CD4-positive, CD25-positive, alpha-beta regulatory T cell (primary cell): ENCODE measurements at regions not wholly inside any gene's neighbourhood (a gene's known extent, or its start where the extent isn't known, plus 50 kb on each side); places are given as distances from the start of the nearest gene placed in this dataset.
"Not testable (repeated sequence)": the region's sequence is repeated elsewhere in the genome, so short reads cannot be mapped to it uniquely, and the experiment has no call there.

ENCODE experiments used
- ATAC-seq, 2 donors: fragments of 150-1000 bp; cut with Tn5 transposase; one replicate each; pipeline ENCODE4 v1.10.0; 2021; ENCODE audit warnings: low read depth in 2 of 2, moderate number of reproducible peaks in 2 of 2, moderate library complexity in 1 of 2
- DNase-seq, 3 donors: peaks; one replicate each; pipeline versions ENCODE4 v3.0.0 to v3.0.0-alpha.2; 2012 to 2022; ENCODE audit warnings: mixed read lengths in 1 of 3
- H3K27ac ChIP-seq: one replicate; pipeline ENCODE4 v1.7.0; 2013; ENCODE audit warnings: mild to moderate bottlenecking, low read length; ENCODE audit not compliant: insufficient read depth, poor library complexity, severe bottlenecking
- H3K27me3 ChIP-seq: one replicate; pipeline ENCODE4 v1.7.0; 2013; ENCODE audit warnings: low read length; ENCODE audit not compliant: control insufficient read depth, insufficient read depth
- H3K36me3 ChIP-seq: one replicate; pipeline ENCODE4 v1.7.0; 2013; ENCODE audit warnings: mild to moderate bottlenecking, low read length, moderate library complexity; ENCODE audit not compliant: control insufficient read depth, insufficient read depth
- H3K4me1 ChIP-seq: 2 replicates; pipeline ENCODE4 v1.7.0; 2013; ENCODE audit warnings: mild to moderate bottlenecking, low read length; ENCODE audit not compliant: insufficient read depth, control insufficient read depth, poor library complexity, severe bottlenecking
- H3K4me3 ChIP-seq: one replicate; pipeline ENCODE4 v1.7.0; 2013; ENCODE audit warnings: low read depth, mild to moderate bottlenecking, low read length, moderate library complexity
- H3K9me3 ChIP-seq, 2 experiments: 1 replicate in 1 of 2; 2 replicates in 1 of 2; pipeline ENCODE4 v1.7.0; 2013; ENCODE audit warnings: low read length in 2 of 2, mild to moderate bottlenecking in 1 of 2, moderate library complexity in 1 of 2; ENCODE audit not compliant: control insufficient read depth in 2 of 2
- H3K27ac Mint-ChIP-seq, 3 donors: one replicate each; pipeline ENCODE4 v1.8.0; 2020 to 2022; ENCODE audit warnings: mild to moderate bottlenecking in 3 of 3, mixed read lengths in 3 of 3, moderate library complexity in 2 of 3
- H3K27me3 Mint-ChIP-seq: one replicate; pipeline ENCODE4 v1.8.0; 2022; ENCODE audit warnings: mild to moderate bottlenecking, mixed read lengths
- H3K36me3 Mint-ChIP-seq: one replicate; pipeline ENCODE4 v1.8.0; 2020; ENCODE audit warnings: mixed read lengths
- H3K4me1 Mint-ChIP-seq, 4 donors: one replicate each; pipeline ENCODE4 v1.8.0; 2020 to 2022; ENCODE audit warnings: mixed read lengths in 4 of 4, mild to moderate bottlenecking in 1 of 4
- H3K4me3 Mint-ChIP-seq, 4 donors: one replicate each; pipeline ENCODE4 v1.8.0; 2020 to 2022; ENCODE audit warnings: mild to moderate bottlenecking in 4 of 4, mixed read lengths in 4 of 4, moderate library complexity in 3 of 4
- H3K9me3 Mint-ChIP-seq, 7 donors: one replicate each; pipeline ENCODE4 v1.8.0; 2020 to 2022; ENCODE audit warnings: mixed read lengths in 7 of 7, mild to moderate bottlenecking in 3 of 7, moderate library complexity in 2 of 7

- no peak overlapping the region for H3K4me3 Mint-ChIP-seq
- H3K4me3 ChIP-seq, result no peak overlapping the region
- no peak overlapping the region for H3K27ac Mint-ChIP-seq
- DNase-seq (no peak), ATAC-seq (no peak)
- H3K36me3 Mint-ChIP-seq, result no peaks in the 10 kb centered on the region
- no peak overlapping the region for H3K27ac ChIP-seq
- no peaks in the 10 kb centered on the region for H3K4me1 Mint-ChIP-seq
- no peaks in the 10 kb centered on the region for H3K4me1 ChIP-seq
- H3K27me3 ChIP-seq, result no peaks in the 10 kb centered on the region
- no peaks in the 10 kb centered on the region for H3K9me3 ChIP-seq
- H3K27me3 Mint-ChIP-seq, result no peaks in the 10 kb centered on the region
- peaks cover 3 to 30% (median 8%) of the 10 kb centered on the region in 7 donors for H3K9me3 Mint-ChIP-seq
- H3K36me3 ChIP-seq, result no peaks in the 10 kb centered on the region
Measured at GRCh38 chr10:56487746-56488145, 126.7 kb upstream of the ZWINT start.

DNA sequence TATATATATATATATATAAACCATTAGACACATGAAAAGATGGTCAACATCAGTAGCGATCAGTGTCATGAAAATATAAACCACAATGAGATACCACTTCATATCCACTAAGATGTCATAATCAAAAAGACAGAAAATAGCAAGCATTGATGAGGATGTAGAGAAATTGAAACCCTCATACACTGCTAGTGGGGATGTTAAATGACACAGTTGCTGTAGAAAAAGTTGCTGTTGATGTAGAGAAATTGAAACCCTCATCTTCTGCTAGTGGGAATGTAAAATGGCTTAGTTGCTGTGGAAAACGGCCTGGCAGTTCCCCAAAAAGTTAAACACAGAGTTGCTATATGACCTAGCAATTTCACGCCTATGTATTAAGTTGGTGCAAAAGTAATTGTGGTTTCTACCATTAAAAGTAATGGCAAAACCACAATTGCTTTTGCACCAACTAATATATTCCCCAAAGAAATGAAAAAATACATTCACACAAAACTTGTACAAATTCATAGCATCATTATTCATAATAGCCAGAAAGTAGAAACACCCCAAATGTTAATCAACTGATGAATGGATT is 120.5 kb upstream of the ZWINT start:
- Mint-ChIP-seq H3K4me1 (no peaks in the 10 kb centered on the region), H3K27ac (no peak overlapping the region), H3K9me3 (peaks cover 3 to 22% (median 4%) of the 10 kb centered on the region in 7 donors), H3K36me3 (no peaks in the 10 kb centered on the region), H3K4me3 (no peak overlapping the region), H3K27me3 (no peaks in the 10 kb centered on the region)
- DNase-seq, result no peak
- Histone ChIP-seq H3K27ac (no peak overlapping the region), H3K9me3 (no peaks in the 10 kb centered on the region), H3K36me3 (no peaks in the 10 kb centered on the region), H3K27me3 (no peaks in the 10 kb centered on the region), H3K4me1 (no peaks in the 10 kb centered on the region), H3K4me3 (no peak overlapping the region)
- no peak for ATAC-seq

- no peaks in the 10 kb centered on the region for H3K4me1 ChIP-seq
- peaks cover 0 to 10% (median 6%) of the 10 kb centered on the region in 7 donors for H3K9me3 Mint-ChIP-seq
- H3K4me3 Mint-ChIP-seq, result no peak overlapping the region
- H3K36me3 ChIP-seq, result no peaks in the 10 kb centered on the region
- H3K27me3 ChIP-seq, result no peaks in the 10 kb centered on the region
- H3K36me3 Mint-ChIP-seq, result no peaks in the 10 kb centered on the region
- H3K4me3 ChIP-seq, result no peak overlapping the region
- DNase-seq (no peak), ATAC-seq (no peak)
- no peak overlapping the region for H3K27ac Mint-ChIP-seq
- no peaks in the 10 kb centered on the region for H3K27me3 Mint-ChIP-seq
- no peaks in the 10 kb centered on the region for H3K4me1 Mint-ChIP-seq
- H3K27ac ChIP-seq, result no peak overlapping the region
- peaks cover 0 to 3% of the 10 kb centered on the region in 2 experiments for H3K9me3 ChIP-seq
Measured at GRCh38 chr10:56472978-56473377, 111.9 kb upstream of the ZWINT start.

DNA sequence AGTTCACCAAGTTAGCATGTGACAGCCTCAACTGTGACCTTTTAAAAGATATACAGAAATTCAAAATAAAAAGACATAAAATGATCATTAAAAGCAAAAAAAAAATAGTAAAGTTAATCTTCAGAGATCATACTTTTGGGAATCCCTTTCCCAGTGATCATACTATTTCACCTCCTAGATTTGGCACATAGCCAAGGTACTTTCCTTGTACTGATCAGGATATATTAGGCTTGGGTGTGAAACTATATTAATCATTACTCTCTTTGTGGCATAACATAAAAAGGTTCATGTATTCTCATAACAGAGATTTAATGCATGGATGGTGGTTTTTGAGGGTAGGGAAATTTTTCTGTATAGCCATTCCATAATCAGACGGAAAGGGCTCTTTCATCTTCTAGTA is 109.6 kb upstream of the ZWINT start:
- Mint-ChIP-seq H3K4me1 (no peaks in the 10 kb centered on the region), H3K27ac (no peak overlapping the region), H3K9me3 (peaks cover 0 to 13% (median 6%) of the 10 kb centered on the region in 7 donors), H3K4me3 (no peak overlapping the region), H3K27me3 (no peaks in the 10 kb centered on the region), H3K36me3 (no peaks in the 10 kb centered on the region)
- no peaks in the 10 kb centered on the region for H3K36me3 ChIP-seq
- H3K27me3 ChIP-seq, result no peaks in the 10 kb centered on the region
- ATAC-seq (no peak), DNase-seq (no peak)
- no peak overlapping the region for H3K4me3 ChIP-seq
- H3K9me3 ChIP-seq, result no peaks in the 10 kb centered on the region
- H3K27ac ChIP-seq, result no peak overlapping the region
- H3K4me1 ChIP-seq, result no peaks in the 10 kb centered on the region

- H3K36me3 Mint-ChIP-seq, result no peaks in the 10 kb centered on the region
- Histone ChIP-seq H3K27ac (no peak overlapping the region), H3K36me3 (no peaks in the 10 kb centered on the region), H3K4me1 (no peaks in the 10 kb centered on the region), H3K27me3 (no peaks in the 10 kb centered on the region), H3K9me3 (no peaks in the 10 kb centered on the region), H3K4me3 (no peak overlapping the region)
- H3K4me1 Mint-ChIP-seq, result no peaks in the 10 kb centered on the region
- no peaks in the 10 kb centered on the region for H3K27me3 Mint-ChIP-seq
- DNase-seq (no peak), ATAC-seq (no peak)
- no peak overlapping the region for H3K27ac Mint-ChIP-seq
- peaks cover 0 to 13% (median 6%) of the 10 kb centered on the region in 7 donors for H3K9me3 Mint-ChIP-seq
- no peak overlapping the region for H3K4me3 Mint-ChIP-seq
Measured at GRCh38 chr10:56469482-56469881, 108.4 kb upstream of the ZWINT start.

GRCh38 chr10:56466005-56466404 is 104.9 kb upstream of the ZWINT start:
- no peaks in the 10 kb centered on the region for H3K27me3 Mint-ChIP-seq
- Histone ChIP-seq H3K36me3 (no peaks in the 10 kb centered on the region), H3K27ac (no peak overlapping the region), H3K9me3 (no peaks in the 10 kb centered on the region), H3K27me3 (no peaks in the 10 kb centered on the region), H3K4me3 (no peak overlapping the region), H3K4me1 (no peaks in the 10 kb centered on the region)
- H3K4me1 Mint-ChIP-seq, result no peaks in the 10 kb centered on the region
- H3K27ac Mint-ChIP-seq, result no peak overlapping the region
- H3K36me3 Mint-ChIP-seq, result no peaks in the 10 kb centered on the region
- H3K9me3 Mint-ChIP-seq, result peaks cover 0 to 10% (median 4%) of the 10 kb centered on the region in 7 donors
- H3K4me3 Mint-ChIP-seq, result no peak overlapping the region
- ATAC-seq, result no peak
- no peak for DNase-seq

DNA sequence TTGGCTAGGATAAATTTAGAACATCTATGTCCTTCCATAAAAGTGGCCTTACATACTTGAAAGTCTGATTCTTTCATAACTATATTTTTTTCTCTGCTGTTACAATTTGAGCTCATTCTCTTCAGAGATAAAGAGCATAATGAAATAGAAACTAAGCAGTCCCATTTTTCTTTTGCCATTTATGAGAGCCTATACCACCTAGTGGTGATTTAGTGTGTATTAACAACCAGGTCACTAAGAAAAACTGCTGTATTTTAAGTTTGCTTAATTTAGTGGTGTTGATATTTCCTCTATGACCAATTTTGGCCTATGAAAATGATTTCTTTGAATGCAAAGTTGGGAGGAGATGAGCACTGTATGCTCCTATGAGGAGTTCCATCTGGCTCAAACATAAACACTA is 88.7 kb upstream of the ZWINT start:
- Mint-ChIP-seq H3K27ac (no peak overlapping the region), H3K36me3 (no peaks in the 10 kb centered on the region), H3K27me3 (no peaks in the 10 kb centered on the region)

DNA sequence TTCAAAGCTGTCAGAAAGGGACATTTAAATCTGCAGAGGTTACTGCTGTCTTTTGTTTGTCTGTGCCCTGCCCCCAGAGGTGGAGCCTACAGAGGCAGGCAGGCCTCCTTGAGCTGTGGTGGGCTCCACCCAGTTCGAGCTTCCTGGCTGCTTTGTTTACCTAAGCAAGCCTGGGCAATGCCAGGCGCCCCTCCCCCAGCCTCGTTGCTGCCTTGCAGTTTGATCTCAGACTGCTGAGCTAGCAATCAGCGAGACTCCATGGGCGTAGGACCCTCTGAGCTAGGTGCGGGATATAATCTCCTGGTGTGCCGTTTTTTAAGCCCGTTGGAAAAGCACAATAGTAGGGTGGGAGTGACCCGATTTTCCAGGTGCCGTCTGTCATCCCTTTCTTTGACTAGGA is 86.6 kb upstream of the ZWINT start:
- H3K4me1 ChIP-seq, H3K4me3 Mint-ChIP-seq, H3K36me3 Mint-ChIP-seq, DNase-seq, H3K27ac ChIP-seq, H3K4me1 Mint-ChIP-seq, H3K27me3 Mint-ChIP-seq, ATAC-seq, H3K27me3 ChIP-seq, H3K9me3 ChIP-seq, H3K36me3 ChIP-seq, H3K4me3 ChIP-seq, H3K27ac Mint-ChIP-seq: not testable (repeated sequence)
- H3K9me3 Mint-ChIP-seq, result peaks cover 0 to 16% (median 7%) of the 10 kb centered on the region in 7 donors

More for the DNA sequence above, 88.7 kb upstream of the ZWINT start:
- Histone ChIP-seq H3K27me3 (no peaks in the 10 kb centered on the region), H3K4me1 (no peaks in the 10 kb centered on the region), H3K4me3 (no peak overlapping the region), H3K27ac (no peak overlapping the region), H3K9me3 (no peaks in the 10 kb centered on the region), H3K36me3 (no peaks in the 10 kb centered on the region)
- ATAC-seq (no peak), DNase-seq (no peak)
- Mint-ChIP-seq H3K4me1 (peaks cover 0 to 4% (median 0%) of the 10 kb centered on the region in 4 donors), H3K9me3 (peaks cover 0 to 13% (median 7%) of the 10 kb centered on the region in 7 donors), H3K4me3 (no peak overlapping the region)
